Ishikawa (cell line): ENCODE measurements at regions not wholly inside any gene's neighbourhood (a gene's known extent, or its start where the extent isn't known, plus 50 kb on each side); places are given as distances from the start of the nearest gene placed in this dataset.

Experiments used
- EGR1 ChIP-seq: IDR thresholded peaks from 2 replicates; pipeline ENCODE4 v1.6.1; 2012
- EP300 ChIP-seq: IDR thresholded peaks from 2 replicates; pipeline ENCODE4 v1.6.1; 2012; ENCODE audit warnings: borderline replicate concordance
- RAD21 ChIP-seq: IDR thresholded peaks from 2 replicates; pipeline ENCODE4 v1.6.1; 2012; ENCODE audit warnings: low read depth
- YY1 ChIP-seq: IDR thresholded peaks from 2 replicates; pipeline ENCODE4 v1.6.1; 2012; ENCODE audit warnings: low read depth
- TF ChIP-seq, protein P1 (sequence below): IDR thresholded peaks from 2 replicates; pipeline ENCODE4 v1.6.1; 2012
- TF ChIP-seq, protein P2 (sequence below): IDR thresholded peaks from 2 replicates; pipeline ENCODE4 v1.6.1; 2012; ENCODE audit warnings: low read depth, mild to moderate bottlenecking

DNA sequence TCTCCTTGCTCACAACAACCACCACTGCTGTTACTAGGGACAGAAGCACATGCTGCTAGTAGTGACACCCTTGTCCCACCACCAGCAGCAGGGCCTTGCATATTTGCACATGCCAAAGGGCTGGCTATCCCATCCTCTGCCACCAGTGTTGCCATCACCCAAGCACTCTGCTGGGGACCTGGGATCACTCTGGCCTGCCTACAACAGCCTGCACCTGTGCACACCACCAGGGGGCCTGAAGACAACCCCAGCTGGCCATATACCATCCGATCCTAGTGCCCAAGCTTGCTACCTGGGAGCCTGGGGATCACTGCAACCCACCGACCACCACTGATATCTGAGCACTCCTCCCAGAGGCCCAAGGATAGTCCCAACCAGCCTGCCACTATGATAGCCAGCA, 99.9 kb upstream of the FANCL start:
- TF ChIP-seq YY1: no peak
- TF ChIP-seq, protein P1, sequence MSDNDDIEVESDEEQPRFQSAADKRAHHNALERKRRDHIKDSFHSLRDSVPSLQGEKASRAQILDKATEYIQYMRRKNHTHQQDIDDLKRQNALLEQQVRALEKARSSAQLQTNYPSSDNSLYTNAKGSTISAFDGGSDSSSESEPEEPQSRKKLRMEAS: no peak
- TF ChIP-seq RAD21: no peak
- no peak for TF ChIP-seq EGR1
- TF ChIP-seq, protein P2, sequence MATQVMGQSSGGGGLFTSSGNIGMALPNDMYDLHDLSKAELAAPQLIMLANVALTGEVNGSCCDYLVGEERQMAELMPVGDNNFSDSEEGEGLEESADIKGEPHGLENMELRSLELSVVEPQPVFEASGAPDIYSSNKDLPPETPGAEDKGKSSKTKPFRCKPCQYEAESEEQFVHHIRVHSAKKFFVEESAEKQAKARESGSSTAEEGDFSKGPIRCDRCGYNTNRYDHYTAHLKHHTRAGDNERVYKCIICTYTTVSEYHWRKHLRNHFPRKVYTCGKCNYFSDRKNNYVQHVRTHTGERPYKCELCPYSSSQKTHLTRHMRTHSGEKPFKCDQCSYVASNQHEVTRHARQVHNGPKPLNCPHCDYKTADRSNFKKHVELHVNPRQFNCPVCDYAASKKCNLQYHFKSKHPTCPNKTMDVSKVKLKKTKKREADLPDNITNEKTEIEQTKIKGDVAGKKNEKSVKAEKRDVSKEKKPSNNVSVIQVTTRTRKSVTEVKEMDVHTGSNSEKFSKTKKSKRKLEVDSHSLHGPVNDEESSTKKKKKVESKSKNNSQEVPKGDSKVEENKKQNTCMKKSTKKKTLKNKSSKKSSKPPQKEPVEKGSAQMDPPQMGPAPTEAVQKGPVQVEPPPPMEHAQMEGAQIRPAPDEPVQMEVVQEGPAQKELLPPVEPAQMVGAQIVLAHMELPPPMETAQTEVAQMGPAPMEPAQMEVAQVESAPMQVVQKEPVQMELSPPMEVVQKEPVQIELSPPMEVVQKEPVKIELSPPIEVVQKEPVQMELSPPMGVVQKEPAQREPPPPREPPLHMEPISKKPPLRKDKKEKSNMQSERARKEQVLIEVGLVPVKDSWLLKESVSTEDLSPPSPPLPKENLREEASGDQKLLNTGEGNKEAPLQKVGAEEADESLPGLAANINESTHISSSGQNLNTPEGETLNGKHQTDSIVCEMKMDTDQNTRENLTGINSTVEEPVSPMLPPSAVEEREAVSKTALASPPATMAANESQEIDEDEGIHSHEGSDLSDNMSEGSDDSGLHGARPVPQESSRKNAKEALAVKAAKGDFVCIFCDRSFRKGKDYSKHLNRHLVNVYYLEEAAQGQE: no peak
- TF ChIP-seq EP300: no peak
